ENCODE measurements at regions not wholly inside any gene's neighbourhood (a gene's known extent, or its start where the extent isn't known, plus 50 kb on each side); places are given as distances from the start of the nearest gene placed in this dataset.
"Not testable (repeated sequence)": the region's sequence is repeated elsewhere in the genome, so short reads cannot be mapped to it uniquely, and the experiment has no call there.

GRCh38 chr17:77037943-77038342 lies 102.8 kb upstream of the SEC14L1 start:
- H3K27me3 ChIP-seq: peaks cover 41% of the 10 kb centered on the region
- no peaks in the 10 kb centered on the region for H3K9me3 ChIP-seq
- H3K36me3 ChIP-seq: no peaks in the 10 kb centered on the region
- TF ChIP-seq, protein P1, sequence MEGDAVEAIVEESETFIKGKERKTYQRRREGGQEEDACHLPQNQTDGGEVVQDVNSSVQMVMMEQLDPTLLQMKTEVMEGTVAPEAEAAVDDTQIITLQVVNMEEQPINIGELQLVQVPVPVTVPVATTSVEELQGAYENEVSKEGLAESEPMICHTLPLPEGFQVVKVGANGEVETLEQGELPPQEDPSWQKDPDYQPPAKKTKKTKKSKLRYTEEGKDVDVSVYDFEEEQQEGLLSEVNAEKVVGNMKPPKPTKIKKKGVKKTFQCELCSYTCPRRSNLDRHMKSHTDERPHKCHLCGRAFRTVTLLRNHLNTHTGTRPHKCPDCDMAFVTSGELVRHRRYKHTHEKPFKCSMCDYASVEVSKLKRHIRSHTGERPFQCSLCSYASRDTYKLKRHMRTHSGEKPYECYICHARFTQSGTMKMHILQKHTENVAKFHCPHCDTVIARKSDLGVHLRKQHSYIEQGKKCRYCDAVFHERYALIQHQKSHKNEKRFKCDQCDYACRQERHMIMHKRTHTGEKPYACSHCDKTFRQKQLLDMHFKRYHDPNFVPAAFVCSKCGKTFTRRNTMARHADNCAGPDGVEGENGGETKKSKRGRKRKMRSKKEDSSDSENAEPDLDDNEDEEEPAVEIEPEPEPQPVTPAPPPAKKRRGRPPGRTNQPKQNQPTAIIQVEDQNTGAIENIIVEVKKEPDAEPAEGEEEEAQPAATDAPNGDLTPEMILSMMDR (IDR thresholded peaks at IDR 0.05): no peak
- no peak overlapping the region for H3K4me3 ChIP-seq (ENCODE audit: low read depth in 1 of 2, low read length in 1 of 2)
- H3K27ac ChIP-seq: no peak overlapping the region
- H3K4me1 ChIP-seq (ENCODE audit: control insufficient read depth in 1 of 2, insufficient read depth in 1 of 2, low read depth in 1 of 2, low read length in 1 of 2): no peaks in the 10 kb centered on the region

DNA sequence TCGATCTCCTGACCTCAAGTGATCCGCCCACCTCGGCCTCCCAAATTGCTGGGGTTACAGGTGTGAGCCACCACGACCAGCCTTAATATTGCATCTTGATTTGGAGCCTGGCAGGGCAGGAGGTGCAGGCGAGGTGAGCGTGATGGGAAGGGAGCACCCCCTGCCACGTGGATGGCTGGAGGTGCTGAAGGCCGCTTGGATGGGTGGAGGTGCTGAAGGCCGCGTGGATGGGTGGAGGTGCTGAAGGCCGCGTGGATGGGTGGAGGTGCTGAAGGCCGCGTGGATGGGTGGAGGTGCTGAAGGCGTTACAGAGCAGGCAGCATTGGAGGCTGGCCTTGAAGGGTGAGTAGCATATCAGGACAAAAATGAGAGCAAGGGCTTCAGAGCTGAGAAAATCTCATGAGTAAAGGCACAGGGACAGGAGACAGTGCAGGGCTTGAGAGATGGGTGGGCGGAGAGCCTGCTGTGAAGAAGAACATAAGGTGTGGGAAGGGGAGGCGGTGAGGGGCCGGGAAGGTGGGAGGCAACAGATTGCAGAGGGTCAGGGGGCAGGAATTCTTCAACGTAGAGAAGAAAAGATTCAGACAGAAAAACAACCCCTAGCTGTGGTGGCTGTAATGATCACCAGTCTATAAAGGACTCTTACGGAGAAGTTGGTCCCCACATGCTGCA lies 101.7 kb upstream of the SEC14L1 start:
- Histone ChIP-seq H3K27ac (no peak overlapping the region), H3K4me3 (ENCODE audit: low read depth in 1 of 2, low read length in 1 of 2) (no peak overlapping the region), H3K27me3 (peaks cover 41% of the 10 kb centered on the region), H3K9me3 (no peaks in the 10 kb centered on the region), H3K36me3 (no peaks in the 10 kb centered on the region), H3K4me1 (ENCODE audit: control insufficient read depth in 1 of 2, insufficient read depth in 1 of 2, low read depth in 1 of 2, low read length in 1 of 2) (no peaks in the 10 kb centered on the region)
- TF ChIP-seq, protein P1 (IDR thresholded peaks at IDR 0.05): no peak

- TF ChIP-seq, protein P1 (IDR thresholded peaks at IDR 0.05): no peak
- Histone ChIP-seq H3K36me3 (no peaks in the 10 kb centered on the region), H3K4me3 (ENCODE audit: low read depth in 1 of 2, low read length in 1 of 2) (no peak overlapping the region), H3K4me1 (ENCODE audit: control insufficient read depth in 1 of 2, insufficient read depth in 1 of 2, low read depth in 1 of 2, low read length in 1 of 2) (no peaks in the 10 kb centered on the region), H3K9me3 (no peaks in the 10 kb centered on the region), H3K27ac (no peak overlapping the region), H3K27me3 (peaks cover 12% of the 10 kb centered on the region)
Observed at GRCh38 chr17:77042476-77043231, 98.1 kb upstream of the SEC14L1 start.

DNA sequence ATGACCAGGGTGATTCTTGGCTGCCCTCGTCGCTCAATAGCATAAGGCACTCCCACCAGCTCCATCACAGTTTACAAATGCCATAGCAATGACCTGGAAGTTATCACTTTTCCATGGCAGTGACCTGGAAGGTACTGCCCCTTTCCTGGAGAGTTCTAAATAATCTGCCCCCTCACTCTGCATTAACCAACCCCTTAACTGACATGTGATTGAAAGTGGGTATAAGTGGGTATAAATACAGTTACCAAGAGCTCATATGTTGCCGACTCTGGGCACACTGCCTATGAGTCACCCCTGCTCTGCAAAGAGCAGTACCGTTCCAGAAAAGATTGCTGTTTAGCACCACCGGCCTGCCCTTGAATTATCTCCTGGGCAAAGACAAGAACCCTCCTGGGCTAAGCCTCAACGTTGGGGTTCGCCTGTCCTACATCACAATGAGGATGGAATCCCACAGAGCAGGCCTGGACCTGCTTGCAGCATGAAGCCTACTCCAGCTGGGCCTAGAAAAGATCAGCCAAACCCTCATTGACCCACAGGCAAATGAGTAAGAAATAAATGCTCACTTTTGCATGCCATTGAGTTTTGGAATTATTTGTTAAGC lies 95.2 kb upstream of the SEC14L1 start:
- Histone ChIP-seq H3K4me1 (ENCODE audit: control insufficient read depth in 1 of 2, insufficient read depth in 1 of 2, low read depth in 1 of 2, low read length in 1 of 2) (no peaks in the 10 kb centered on the region), H3K4me3 (ENCODE audit: low read depth in 1 of 2, low read length in 1 of 2) (no peak overlapping the region), H3K27ac (no peak overlapping the region), H3K9me3 (no peaks in the 10 kb centered on the region), H3K36me3 (no peaks in the 10 kb centered on the region), H3K27me3 (peaks cover 10% of the 10 kb centered on the region)
- TF ChIP-seq, protein P1 (IDR thresholded peaks at IDR 0.05): no peak

GRCh38 chr17:77049440-77049839 lies 91.3 kb upstream of the SEC14L1 start:
- peaks cover 10% of the 10 kb centered on the region for H3K27me3 ChIP-seq
- H3K9me3 ChIP-seq: no peaks in the 10 kb centered on the region
- H3K27ac ChIP-seq: no peak overlapping the region
- H3K4me3 ChIP-seq (ENCODE audit: low read depth in 1 of 2, low read length in 1 of 2): no peak overlapping the region
- no peaks in the 10 kb centered on the region for H3K36me3 ChIP-seq
- H3K4me1 ChIP-seq (ENCODE audit: control insufficient read depth in 1 of 2, insufficient read depth in 1 of 2, low read depth in 1 of 2, low read length in 1 of 2): no peaks in the 10 kb centered on the region
- TF ChIP-seq, protein P1 (IDR thresholded peaks at IDR 0.05): no peak

DNA sequence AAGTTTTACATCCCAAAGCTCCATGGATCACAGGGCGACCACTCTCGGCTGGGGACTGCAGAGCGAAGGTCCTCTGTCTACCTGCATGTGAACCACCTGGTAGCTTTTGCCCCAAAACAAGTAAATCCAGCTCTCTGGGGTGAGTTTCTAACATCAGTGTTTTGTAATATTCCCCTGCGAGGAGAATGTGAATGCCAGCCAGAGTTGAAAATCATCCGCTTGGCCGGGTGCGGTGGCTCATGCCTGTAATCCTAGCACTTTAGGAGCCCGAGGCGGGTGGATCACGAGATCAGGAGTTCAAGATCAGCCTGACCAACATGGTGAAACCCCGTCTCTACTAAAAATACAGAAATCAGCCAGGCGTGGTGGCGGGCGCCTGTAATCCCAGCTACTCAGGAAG lies 89.9 kb upstream of the SEC14L1 start:
- peaks cover 10% of the 10 kb centered on the region for H3K27me3 ChIP-seq
- not testable (repeated sequence) for H3K27ac ChIP-seq; H3K4me3 ChIP-seq (ENCODE audit: low read depth in 1 of 2, low read length in 1 of 2); H3K36me3 ChIP-seq; H3K9me3 ChIP-seq; H3K4me1 ChIP-seq (ENCODE audit: control insufficient read depth in 1 of 2, insufficient read depth in 1 of 2, low read depth in 1 of 2, low read length in 1 of 2)
